Omental fat pad (tissue), 3 donors: ENCODE measurements at regions not wholly inside any gene's neighbourhood (a gene's known extent, or its start where the extent isn't known, plus 50 kb on each side); places are given as distances from the start of the nearest gene placed in this dataset.
"Not testable (repeated sequence)": the region's sequence is repeated elsewhere in the genome, so short reads cannot be mapped to it uniquely, and the experiment has no call there.

ENCODE experiments used
- ATAC-seq: fragments of 150-250 bp; one replicate; pipeline ENCODE4 v1.9.1; 2016; ENCODE audit warnings: mild to moderate bottlenecking, moderate library complexity; ENCODE audit not compliant: low FRiP score
- DNase-seq: peaks from one replicate; pipeline ENCODE4 v3.0.0-alpha.2; 2019; ENCODE audit warnings: low spot score
- TF ChIP-seq, protein P1 (sequence below), 3 donors: fragments of 450-650 bp; IDR thresholded peaks; one replicate each; pipeline ENCODE4 v1.5.1; 2016 to 2017; ENCODE audit warnings: antibody characterized with exemption in 3 of 3, mild to moderate bottlenecking in 3 of 3, moderate library complexity in 2 of 3

DNA sequence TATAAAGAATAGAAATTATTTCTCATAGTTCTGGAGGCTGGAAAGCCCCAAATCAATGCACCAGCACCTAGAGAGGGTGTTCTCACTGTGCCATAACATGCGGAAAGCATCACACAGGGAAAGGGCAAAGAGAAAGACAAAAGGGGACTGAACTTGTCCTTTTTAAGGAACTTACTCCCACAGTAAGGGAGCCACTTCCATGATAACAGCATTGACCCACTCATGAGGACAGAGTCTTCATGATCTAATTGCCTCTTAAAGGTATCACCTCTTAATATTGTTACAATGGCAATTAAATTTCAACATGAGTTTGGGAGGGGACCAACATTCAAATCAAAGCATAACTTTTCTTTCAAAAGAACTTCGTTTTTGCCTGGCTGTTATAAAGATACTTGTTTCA, 582.2 kb upstream of the ARID1B start:
- TF ChIP-seq, protein P1, sequence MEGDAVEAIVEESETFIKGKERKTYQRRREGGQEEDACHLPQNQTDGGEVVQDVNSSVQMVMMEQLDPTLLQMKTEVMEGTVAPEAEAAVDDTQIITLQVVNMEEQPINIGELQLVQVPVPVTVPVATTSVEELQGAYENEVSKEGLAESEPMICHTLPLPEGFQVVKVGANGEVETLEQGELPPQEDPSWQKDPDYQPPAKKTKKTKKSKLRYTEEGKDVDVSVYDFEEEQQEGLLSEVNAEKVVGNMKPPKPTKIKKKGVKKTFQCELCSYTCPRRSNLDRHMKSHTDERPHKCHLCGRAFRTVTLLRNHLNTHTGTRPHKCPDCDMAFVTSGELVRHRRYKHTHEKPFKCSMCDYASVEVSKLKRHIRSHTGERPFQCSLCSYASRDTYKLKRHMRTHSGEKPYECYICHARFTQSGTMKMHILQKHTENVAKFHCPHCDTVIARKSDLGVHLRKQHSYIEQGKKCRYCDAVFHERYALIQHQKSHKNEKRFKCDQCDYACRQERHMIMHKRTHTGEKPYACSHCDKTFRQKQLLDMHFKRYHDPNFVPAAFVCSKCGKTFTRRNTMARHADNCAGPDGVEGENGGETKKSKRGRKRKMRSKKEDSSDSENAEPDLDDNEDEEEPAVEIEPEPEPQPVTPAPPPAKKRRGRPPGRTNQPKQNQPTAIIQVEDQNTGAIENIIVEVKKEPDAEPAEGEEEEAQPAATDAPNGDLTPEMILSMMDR (IDR thresholded peaks at IDR 0.05): no peak
- ATAC-seq: no peak
- DNase-seq: no peak

DNA sequence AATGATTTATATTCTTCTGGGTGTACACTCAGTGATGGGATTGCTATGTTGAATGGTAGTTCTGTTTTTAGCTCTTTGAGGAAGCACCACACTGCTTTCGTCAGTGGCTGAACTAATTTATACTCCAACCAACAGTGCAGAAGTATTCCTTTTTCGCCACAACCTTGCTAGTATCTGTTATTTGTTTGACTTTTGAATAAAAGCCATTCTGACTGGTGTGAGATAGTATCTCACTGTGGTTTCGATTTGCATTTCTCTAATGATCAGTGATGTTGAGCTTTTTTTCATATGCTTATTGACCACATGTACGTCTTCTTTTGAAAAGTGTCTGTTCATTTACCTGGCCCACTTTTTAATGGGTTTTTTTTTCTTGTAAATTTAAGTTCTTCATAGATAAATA, 583.8 kb upstream of the ARID1B start:
- TF ChIP-seq, protein P1 (IDR thresholded peaks at IDR 0.05): no peak
- no peak for DNase-seq
- ATAC-seq: no peak

DNA sequence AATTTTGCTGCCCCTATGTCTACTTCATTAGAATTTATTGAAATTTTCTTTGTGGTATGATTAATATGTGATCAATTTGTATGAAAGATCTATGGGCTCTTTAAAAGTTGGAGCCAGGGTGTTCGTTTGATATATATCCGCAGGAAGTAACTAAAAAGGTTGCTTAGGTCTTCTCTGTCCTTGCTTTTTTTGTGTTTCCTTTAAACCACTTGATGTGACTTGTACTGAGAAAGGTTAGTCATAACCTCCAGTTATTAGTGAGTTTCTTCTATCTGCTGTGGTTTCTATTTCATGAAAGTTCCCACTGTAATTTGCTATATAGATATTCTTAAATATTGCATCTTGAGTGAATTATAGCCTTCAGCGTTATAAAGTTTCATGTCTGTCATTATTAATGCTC, 585.3 kb upstream of the ARID1B start:
- ATAC-seq (no peak), DNase-seq (no peak)
- TF ChIP-seq, protein P1 (IDR thresholded peaks at IDR 0.05): no peak

DNA sequence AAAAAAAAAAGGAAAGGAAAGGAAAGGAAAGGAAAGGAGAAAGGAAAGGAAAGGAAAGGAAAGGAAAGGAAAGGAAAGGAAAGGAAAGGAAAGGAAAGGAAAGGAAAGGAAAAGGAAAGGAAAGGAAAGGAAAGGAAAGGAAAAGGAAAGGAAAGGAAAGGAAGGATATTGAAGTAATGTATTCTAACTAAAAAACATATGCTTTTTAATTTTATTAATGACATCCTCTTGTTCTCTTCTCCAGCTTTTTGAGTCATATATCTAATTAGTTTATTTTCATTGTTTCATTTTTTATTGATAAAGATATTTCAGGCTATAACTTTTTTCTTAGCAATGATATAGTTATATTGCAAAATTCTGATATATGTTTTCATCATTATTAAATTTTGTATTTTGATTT, 585.8 kb upstream of the ARID1B start:
- not testable (repeated sequence) for ATAC-seq, DNase-seq

DNA sequence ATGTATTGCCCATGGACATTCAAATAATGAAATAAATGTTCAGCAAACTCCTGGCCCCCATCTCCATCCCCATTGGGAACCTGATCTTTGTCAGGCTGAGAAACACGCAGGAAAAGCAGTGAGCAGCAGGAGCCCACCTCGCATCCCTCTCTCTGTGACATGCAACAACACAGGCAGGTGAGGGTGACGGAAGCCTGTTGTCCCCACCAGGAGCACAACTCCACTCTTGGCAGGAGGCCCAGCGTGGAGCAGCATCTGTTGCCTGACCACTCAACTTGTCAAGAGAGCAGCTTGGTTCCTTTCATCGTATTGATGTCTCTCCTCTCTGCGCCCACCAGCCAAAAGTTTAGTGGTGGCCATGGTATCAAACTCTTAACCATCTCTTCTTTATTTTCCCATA, 586.9 kb upstream of the ARID1B start:
- no peak for DNase-seq
- TF ChIP-seq, protein P1 (IDR thresholded peaks at IDR 0.05): no peak
- ATAC-seq: no peak

DNA sequence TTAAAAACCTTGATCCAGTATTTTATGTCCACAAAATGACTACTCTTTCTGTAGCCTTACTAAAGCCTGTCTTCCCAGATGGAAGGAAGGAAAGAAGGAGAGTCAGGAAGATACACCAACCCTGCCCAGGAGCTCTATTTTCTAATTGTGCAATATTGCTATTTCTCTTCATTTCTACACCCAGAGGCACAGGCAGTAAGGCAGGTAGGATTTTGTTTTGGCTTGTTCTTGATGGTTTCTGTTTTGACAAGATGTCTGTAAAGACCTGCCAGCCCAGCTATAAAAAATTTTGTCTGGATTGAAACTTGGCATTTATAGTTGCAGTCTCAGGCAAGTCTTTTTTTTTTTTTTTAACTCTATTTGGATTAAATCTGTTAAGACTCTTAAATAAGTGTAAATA, 587.5 kb upstream of the ARID1B start:
- TF ChIP-seq, protein P1 (IDR thresholded peaks at IDR 0.05): no peak
- ATAC-seq: no peak
- no peak for DNase-seq

DNA sequence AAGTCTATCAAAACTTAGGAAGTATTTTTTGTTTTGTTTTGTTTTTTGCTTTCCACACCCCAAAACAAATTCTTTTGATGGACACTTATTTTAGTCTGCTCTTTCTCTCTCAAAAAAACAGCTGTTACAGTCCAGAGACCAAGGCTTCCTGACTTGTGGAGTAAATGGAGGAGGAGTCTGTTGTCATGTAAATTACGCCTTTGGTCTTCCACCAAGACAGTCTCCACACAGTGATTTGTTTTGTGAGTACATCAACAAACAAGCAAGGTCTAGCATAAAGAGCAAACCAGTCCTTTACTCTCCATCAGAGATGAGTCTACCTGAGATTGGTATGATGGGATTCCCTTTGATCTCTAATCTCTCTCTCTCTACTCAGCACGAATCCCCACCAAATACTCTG, 588.0 kb upstream of the ARID1B start:
- TF ChIP-seq, protein P1 (IDR thresholded peaks at IDR 0.05): no peak
- DNase-seq (no peak), ATAC-seq (no peak)

DNA sequence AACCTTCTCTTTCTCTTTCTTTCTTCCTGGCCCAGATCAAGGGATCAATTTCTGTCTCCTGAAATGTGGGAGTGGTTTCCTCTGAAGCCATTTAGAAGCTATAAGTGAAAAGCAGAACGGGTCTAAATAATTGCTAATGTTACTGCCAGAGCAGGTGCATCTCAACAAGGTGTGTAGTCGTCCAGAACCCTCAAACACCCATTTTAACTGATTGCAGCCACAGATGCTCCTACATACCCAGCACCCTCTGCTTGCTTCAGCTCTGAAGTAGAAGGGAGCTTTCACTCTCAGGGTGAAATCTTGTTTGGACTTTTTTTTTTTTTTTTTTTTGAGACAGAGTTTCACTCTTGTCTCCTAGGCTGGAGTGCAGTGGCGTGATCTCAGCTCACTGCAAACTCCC, 592.1 kb upstream of the ARID1B start:
- no peak for DNase-seq
- ATAC-seq: no peak

More for the DNA sequence above, 592.1 kb upstream of the ARID1B start:
- TF ChIP-seq, protein P1 (IDR thresholded peaks at IDR 0.05): no peak
